ENCODE measurements at regions not wholly inside any gene's neighbourhood (a gene's known extent, or its start where the extent isn't known, plus 50 kb on each side); places are given as distances from the start of the nearest gene placed in this dataset.
"Not testable (repeated sequence)": the region's sequence is repeated elsewhere in the genome, so short reads cannot be mapped to it uniquely, and the experiment has no call there.

GRCh38 chr3:145649368-145649887, 511.6 kb downstream of the PLOD2 start:
- no peak for DNase-seq

GRCh38 chr3:145650170-145650569, 510.8 kb downstream of the PLOD2 start:
- DNase-seq, result no peak

- DNase-seq, result no peak
These were observed 489.9 kb downstream of the PLOD2 start for GRCh38 chr3:145671121-145671520.

DNA sequence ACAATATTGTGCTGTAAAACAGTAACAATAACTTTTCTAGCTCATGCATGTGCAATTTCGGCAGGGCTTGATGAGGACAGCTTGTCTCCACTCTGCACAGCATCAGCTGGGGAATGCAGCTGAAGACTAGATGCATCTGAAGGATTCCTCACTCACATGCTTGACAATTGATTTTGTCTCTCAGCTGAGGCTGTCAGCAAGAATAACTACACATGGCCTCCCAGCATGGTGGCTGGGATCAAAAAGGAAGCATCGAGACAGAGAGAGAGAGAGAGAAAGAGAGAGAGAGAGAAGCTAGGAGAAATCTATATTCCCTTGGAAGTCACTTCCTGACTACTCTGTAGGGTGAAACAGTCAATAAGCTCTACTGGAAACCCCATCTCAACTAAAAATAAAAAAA, 487.1 kb downstream of the PLOD2 start:
- no peak for DNase-seq

GRCh38 chr3:145678401-145678800, 482.6 kb downstream of the PLOD2 start:
- no peak for DNase-seq

DNA sequence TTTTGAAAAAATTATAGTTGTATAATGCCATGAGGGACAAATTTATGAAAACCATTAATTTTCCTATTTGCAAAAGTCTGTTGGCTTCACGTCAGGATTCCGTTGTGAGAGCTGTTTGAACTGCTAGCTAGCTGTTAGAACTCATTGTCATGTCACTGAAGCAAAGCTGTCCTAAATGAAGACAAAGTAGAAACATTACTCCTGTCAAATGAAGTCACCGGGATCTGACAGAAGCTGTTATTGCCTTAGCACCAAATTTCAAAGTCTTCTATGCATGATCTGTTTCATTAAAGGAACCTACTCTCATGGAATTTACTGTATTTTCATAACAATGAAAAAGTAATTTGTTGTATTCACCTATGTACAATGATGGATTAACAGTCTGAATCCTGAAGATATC, 479.8 kb downstream of the PLOD2 start:
- no peak for DNase-seq

- DNase-seq, result not testable (repeated sequence)
These were observed 473.0 kb downstream of the PLOD2 start for GRCh38 chr3:145687978-145688377.

GRCh38 chr3:145692751-145693150, 468.2 kb downstream of the PLOD2 start:
- no peak for DNase-seq

DNA sequence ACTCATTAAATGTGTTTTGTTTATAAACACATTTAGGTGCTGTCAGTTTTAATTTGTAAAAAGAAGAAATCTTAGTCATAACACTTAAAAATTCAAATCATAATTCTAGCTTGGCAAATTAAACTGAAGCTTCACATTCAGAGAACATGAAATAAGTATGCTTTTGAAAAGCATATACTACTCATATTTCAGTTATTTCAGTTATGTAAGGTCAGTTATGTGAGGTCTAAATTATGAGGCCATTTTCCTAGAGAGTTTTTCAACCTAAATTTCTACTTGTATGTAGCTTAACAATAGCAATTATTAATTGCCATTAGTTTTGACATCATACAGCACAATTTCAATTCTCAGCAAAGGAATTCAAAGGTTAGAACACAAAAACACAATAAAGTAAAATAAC, 465.0 kb downstream of the PLOD2 start:
- DNase-seq, result no peak

- DNase-seq, result no peak
These were observed 462.7 kb downstream of the PLOD2 start for GRCh38 chr3:145698250-145698649.

DNA sequence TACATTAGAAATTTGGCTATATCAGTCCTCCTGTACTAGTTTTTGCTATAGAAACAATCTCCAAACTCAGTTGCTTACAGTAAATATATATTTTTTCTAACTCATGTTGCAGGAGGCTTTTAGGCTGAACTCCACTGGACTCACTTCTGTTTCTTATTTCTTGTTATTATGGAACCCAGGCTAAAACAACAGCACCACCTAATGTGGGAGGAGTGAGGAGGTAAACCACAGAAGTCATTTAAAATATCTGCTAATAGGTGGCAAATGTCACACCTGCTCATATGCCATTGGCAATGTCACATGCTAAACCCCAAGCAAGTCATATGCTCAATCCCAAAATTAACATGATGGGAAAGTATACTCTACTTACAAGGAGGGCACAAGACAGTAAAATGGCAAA, 462.2 kb downstream of the PLOD2 start:
- DNase-seq, result no peak

DNA sequence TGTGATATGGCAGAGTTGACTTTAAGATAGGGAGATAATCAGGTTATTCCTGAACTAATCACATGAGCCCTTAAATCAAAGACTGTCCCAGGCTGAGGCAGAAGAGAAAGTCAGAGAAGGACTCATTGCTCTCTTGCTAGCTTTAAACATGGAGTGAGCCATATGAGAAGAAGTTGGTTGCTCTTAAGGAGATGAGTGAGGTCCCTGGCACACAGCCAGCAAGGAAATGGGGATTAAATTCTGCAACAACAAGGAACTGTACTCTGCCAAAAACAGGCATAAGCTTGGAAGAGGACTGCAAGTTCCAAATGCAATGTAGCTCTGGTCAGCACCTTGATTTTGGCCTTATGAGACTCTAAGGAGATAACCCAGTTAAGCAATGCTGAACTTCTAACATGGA, 457.0 kb downstream of the PLOD2 start:
- DNase-seq, result no peak

DNA sequence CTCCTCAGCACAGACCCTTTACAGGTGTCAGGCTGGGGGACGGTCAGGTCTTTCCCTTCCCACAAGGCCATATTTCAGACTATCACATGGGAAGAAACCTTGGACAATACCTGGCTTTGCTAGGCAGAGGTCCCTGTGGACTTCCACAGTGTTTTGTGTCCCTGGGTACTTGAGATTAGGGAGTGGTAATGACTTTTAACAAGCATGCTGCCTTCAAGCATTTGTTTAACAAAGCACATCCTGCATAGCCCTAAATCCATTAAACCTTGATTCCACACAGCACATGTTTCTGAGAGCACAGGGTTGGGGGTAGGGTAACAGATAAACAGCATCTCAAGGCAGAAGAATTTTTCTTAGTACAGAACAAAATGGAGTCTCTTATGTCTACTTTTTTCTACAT, 451.2 kb downstream of the PLOD2 start:
- peak; percentile 22 for DNase-seq

- no peak for DNase-seq
These were observed 444.5 kb downstream of the PLOD2 start for GRCh38 chr3:145716519-145716918.

DNA sequence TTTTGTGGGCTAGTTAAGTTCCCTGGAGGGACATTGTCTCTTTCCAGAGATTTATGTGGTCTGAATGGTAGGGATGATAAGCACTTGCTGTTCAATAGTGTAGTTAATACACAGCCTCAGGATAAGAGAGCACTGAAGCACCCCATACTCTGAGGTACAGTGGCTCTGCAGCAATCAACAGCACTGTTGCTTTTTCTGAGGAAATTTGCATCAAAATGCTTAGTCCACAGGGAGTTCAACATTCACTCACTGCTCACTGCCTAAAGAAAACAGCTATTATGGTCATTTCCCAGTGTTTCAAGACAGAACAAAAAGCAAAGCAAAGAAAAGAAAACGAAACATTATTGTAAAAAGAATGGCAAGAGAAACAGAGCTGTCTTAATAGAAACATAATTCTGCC, 441.9 kb downstream of the PLOD2 start:
- DNase-seq, result peak; percentile 62

DNA sequence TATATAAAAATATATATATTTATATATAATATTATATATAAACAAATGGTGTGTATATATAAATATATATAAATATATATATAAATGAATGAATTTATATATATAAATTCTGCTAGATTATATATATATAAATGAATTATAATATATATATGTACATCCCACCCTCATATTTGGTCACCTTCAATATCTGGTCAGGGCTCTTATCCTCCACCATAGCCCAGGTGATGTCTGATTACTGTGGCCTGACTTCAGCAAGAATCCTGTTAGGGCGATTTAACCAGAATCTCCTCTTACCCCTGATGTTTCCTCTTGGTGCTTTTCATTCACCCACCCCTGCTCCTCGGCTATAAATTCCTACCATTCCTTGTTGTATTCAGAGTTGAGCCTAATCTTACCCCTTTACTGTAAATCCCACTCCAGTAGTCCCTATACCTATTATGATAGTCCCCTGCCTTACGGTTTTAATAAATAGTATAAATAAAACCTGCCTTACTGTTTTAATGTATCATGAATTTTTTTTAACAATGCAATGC, 439.6 kb downstream of the PLOD2 start:
- DNase-seq, result no peak

GRCh38 chr3:145721815-145722214, 439.2 kb downstream of the PLOD2 start:
- DNase-seq, result no peak

- DNase-seq, result no peak
These were observed 433.5 kb downstream of the PLOD2 start for GRCh38 chr3:145727476-145727875.

DNA sequence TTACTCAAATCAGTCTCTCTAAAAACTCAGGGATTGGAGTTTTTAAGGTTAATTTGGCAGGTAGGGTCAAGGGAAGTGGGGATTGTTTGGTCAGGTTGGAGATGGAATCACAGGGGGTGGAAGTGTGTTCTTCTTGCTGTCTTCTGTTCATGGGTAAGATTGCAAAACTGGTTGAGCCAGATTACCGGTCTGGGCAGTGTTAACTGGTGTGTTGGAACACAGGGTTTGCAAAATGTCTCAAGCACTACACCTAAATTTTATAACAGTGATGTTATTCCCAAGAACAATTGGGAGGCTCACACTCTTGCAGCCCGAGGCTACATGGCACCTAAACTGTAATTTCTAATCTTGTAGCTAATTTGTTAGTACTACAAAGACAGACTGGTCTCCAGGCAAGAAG, 425.4 kb downstream of the PLOD2 start:
- no peak for DNase-seq

DNA sequence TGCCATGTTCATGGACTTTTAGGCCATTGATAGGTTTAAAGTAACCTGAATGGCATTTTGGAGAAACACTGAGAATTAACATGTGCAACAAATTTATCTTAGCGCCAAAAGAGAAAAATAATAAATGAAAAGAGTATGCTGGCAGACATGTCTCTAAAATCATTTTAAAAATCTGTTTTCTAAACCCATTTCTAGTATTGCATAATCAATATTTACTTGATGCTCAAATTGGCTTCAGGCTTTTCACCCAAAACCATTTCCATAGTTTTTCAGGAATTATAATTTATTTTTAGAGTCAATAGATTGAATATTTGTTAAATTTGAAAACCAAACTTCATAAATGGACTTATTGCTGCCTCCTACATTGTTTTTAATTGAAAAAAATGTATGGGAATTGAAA, 423.0 kb downstream of the PLOD2 start:
- no peak for DNase-seq

DNA sequence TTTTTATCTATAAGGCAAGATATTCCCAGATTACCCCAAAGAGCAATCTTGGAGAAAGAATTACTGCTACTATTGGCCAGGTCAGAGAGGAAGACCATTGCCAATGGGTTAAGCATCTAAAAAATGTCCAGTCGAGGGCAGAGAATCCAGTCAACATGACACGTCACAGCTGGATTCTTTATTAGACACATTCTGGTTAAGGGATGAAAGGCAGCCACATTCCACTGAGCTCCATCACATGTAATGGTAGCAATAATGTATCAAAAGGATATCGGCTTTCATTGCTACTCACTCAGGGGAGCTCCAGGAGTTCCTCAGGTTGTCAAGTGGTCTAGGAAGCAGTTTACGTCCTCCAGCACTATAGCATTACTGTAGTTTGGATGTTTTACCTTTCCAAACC, 421.1 kb downstream of the PLOD2 start:
- DNase-seq, result no peak

DNA sequence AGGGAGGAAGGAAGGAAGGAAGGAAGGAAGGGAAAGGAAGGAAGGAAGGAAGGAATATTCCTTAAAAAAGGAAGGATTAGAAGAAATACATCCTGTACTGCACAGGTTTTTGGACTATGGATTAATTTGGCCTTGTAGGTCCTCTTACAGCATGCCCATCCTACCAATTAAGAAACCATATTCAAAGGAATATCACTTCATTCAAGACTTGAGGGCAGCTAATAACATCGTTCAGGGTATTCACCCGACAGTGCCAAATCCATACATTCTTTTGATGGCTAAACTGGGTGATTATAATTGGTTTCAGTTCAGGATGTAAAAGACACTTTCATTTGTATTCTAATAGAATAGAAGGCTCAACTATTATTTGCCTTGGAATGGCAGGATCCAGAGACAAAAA, 410.3 kb downstream of the PLOD2 start:
- no peak for DNase-seq

DNA sequence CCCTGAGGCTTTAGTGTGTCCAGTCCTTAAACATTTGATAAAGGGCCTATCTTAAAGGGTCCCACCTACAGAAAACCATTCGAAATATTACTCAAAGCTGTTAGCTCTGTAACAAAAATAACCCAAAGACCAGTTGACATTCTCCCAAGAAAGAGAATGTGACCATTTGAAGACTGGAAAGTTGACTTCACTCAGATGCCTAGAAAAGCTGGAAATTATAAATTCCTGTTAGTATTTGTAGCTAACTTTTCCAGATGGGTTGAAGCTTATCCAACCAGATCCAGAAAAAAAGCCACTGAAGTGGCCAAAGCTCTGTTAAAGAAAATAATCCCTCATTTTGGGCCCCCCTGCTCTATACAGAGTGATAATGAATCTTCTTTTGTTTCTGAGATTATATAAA, 408.4 kb downstream of the PLOD2 start:
- DNase-seq, result no peak

GRCh38 chr3:145754605-145755289, 406.2 kb downstream of the PLOD2 start:
- DNase-seq, result no peak

GRCh38 chr3:145760036-145760435, 400.9 kb downstream of the PLOD2 start:
- no peak for DNase-seq
